ENCODE measurements at regions not wholly inside any gene's neighbourhood (a gene's known extent, or its start where the extent isn't known, plus 50 kb on each side); places are given as distances from the start of the nearest gene placed in this dataset.

DNA sequence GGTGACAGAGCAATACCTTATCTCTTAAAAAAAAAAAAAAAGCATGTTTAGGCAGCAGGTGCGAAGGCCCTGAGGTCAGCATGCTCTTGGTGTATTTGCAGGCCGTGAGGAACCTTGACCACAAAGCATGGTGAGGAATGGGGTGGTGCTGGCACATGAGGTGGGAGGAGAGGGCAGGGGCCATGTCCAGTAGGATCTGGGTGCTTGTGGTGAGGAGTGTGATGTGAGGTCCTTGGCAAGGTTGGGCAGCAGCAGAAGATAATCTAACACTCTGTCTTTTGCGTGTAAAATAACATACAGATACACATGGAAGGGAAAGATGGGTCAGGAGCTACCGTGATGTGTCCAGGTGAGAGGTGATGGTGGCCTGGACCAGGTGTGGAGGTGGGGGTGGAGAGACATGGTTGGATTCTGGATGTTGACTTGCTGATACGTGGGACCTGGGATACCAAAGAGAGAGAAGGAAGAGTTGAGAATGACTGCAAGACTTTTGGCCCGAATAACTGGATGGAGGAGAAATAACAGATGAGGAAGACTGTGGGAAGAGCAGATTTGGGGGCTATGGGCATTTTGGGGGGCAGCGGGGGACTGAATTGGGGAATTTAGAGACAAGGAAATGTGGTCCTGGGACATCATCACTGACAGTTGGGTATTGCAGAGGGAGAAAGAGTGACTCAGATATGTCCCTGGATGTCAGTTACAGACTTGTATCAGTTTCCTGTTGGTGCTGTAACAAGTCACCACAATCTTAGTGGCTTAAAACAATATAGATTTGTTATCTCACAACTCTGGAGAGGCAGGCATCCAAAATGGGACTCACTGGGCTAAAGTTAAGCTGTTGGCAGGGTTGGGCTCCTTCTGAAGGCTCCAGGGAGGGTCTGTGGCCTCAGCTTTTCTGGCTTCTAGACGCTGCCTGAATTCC lies 274.9 kb downstream of the HAPSTR1 start:
- DNase-seq (ENCODE audit: extremely low read depth in 1 of 2, low read depth in 1 of 2): no peak

GRCh38 chr16:9370061-9370491 lies 278.6 kb downstream of the HAPSTR1 start:
- no peak for DNase-seq (ENCODE audit: extremely low read depth in 1 of 2, low read depth in 1 of 2)

GRCh38 chr16:9371713-9372448 lies 280.4 kb downstream of the HAPSTR1 start:
- no peak for DNase-seq (ENCODE audit: extremely low read depth in 1 of 2, low read depth in 1 of 2)

DNA sequence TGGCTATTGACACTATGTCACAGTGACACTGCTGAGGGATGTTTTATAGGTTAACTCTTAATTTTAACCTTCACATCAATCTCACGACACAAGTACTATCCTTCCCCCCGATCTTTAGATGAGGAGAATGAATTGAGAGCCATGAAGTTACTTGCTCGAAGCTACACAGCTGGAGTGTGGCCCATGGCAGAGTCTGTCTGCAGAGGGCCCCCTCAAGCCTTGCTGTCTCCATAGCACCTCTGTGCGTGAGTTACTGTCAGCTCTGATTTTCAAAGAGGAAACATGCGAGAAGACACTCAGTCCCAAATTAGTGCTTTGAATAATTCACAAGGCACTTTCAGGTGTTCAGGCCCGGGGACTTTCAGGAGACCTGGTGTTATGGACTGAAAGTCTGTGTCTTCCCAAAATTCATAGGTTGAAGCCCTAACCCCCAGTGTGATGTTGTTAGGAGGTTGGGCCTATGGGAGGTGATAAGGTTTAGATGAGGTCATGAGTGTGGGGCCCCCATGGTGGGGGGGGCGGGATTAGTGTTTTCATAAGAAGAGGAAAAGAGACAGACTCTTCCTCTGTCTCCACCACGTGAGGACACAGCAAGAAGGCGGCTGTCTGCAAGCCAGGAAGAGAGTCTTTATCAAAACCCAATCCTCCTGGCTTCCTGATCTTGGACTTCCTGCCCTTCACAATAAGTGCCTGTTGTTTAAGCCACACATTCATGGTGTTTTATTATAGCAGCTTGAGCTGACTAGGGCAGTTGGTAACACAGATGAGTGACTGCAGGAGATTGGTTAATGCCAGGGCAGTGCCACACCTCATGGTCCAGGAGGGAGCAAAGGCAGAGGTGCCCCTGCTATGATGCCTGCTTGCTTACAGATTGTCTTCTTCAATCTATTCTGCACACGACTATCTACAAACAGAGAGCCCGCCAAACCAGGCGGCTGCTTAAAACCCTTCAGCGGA lies 281.8 kb downstream of the HAPSTR1 start:
- no peak for DNase-seq (ENCODE audit: extremely low read depth in 1 of 2, low read depth in 1 of 2)

DNA sequence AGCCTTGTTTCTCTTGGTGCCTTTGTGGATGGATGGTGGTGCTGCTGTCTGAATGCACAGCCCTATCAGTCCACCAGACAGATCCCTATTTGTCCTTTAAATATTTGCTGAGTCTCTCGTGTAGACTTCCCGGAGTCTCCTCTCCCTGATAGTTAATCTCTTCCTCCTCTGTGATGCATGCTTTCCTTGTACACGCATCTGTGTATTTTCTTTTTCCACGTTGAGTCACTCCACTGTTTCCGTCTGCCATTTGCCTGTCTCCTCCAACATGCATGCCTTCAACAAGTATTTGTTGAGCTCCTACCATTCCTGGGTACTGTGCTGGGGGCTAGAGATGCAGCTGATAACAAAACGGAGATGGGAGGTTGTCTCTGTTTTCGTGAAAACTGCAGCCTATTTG lies 282.6 kb downstream of the HAPSTR1 start:
- DNase-seq (ENCODE audit: extremely low read depth in 1 of 2, low read depth in 1 of 2): no peak

- DNase-seq (ENCODE audit: extremely low read depth in 1 of 2, low read depth in 1 of 2): no peak
These were observed 287.4 kb downstream of the HAPSTR1 start for GRCh38 chr16:9378876-9379275.

- no peak for DNase-seq (ENCODE audit: extremely low read depth in 1 of 2, low read depth in 1 of 2)
These were observed 288.8 kb downstream of the HAPSTR1 start for GRCh38 chr16:9380221-9380620.

- DNase-seq (ENCODE audit: extremely low read depth in 1 of 2, low read depth in 1 of 2): no peak
These were observed 290.0 kb downstream of the HAPSTR1 start for GRCh38 chr16:9381399-9381798.

DNA sequence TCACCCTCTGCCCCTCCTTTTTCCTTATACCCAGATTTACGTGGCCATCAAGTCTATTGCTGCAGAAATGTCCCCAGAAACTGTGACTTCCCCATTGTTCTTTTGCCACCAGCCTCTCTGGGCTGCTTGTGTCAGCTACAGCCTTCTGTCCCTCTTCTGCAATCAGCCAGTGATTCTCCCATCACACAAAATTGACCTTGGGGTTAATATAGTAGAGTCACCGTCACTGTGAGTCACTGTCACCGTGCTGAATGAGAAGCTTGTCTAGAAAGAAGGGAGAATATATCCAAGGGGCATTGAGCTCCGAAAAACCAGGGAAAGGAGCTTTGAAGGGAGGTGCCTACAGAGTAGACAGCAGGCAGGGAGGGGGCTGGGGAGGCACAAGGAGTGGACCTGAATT lies 290.5 kb downstream of the HAPSTR1 start:
- no peak for DNase-seq (ENCODE audit: extremely low read depth in 1 of 2, low read depth in 1 of 2)

DNA sequence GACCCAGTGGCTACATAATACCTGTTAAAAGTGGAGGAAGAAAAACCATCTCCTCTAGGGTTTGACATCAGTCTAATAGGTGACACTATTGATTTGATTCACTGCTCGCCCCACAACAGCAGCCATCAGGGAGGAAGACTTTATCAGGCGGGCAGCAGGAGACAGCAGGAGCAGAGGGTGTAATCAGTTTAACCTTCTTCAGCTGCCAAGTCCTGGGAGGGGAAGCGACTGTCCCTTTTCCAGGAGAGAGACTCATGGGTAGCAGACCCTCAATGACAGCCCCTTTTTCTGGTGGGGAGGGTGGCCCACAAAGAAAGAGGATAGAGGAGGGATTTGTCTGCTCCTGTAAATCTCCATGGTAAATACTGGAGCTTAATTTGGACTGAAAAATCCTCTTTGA lies 291.8 kb downstream of the HAPSTR1 start:
- no peak for DNase-seq (ENCODE audit: extremely low read depth in 1 of 2, low read depth in 1 of 2)

- no peak for DNase-seq (ENCODE audit: extremely low read depth in 1 of 2, low read depth in 1 of 2)
These were observed 292.7 kb downstream of the HAPSTR1 start for GRCh38 chr16:9384141-9384540.

GRCh38 chr16:9389543-9390207 lies 298.2 kb downstream of the HAPSTR1 start:
- DNase-seq (ENCODE audit: extremely low read depth in 1 of 2, low read depth in 1 of 2): no peak

- no peak for DNase-seq (ENCODE audit: extremely low read depth in 1 of 2, low read depth in 1 of 2)
These were observed 301.5 kb downstream of the HAPSTR1 start for GRCh38 chr16:9392956-9393355.

GRCh38 chr16:9393591-9393990 lies 302.1 kb downstream of the HAPSTR1 start:
- no peak for DNase-seq (ENCODE audit: extremely low read depth in 1 of 2, low read depth in 1 of 2)

GRCh38 chr16:9395958-9396359 lies 304.5 kb downstream of the HAPSTR1 start:
- DNase-seq (ENCODE audit: extremely low read depth in 1 of 2, low read depth in 1 of 2): no peak

GRCh38 chr16:9399573-9399972 lies 308.1 kb downstream of the HAPSTR1 start:
- DNase-seq (ENCODE audit: extremely low read depth in 1 of 2, low read depth in 1 of 2): no peak

GRCh38 chr16:9401173-9401572 lies 309.7 kb downstream of the HAPSTR1 start:
- no peak for DNase-seq (ENCODE audit: extremely low read depth in 1 of 2, low read depth in 1 of 2)

DNA sequence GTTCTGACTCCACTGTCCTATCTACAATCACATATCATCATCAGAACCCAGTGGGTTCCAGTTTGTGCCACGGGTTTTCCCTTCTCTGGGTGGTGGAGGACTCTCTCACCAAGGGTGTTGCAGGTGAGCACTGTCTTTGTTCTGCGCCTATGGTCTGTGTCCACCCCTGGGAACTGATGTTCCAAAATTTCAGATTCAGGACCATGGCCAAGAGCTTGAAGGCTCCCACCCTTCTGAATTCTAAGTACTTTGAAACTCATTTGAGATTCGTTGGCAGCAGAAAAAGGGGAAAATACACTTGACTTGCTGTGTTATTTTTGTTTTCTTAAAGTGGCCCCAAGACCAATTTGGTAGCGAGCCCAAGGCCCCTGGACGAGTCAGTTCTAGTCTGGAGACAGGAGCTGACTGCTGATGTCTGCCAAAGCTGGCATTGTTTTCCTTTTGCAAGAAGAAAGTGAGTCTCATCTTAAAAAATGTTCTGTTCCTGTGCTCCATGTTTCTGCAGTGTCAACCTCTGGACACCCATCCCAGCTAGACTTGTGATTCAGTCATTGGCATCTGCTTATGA lies 310.9 kb downstream of the HAPSTR1 start:
- no peak for DNase-seq (ENCODE audit: extremely low read depth in 1 of 2, low read depth in 1 of 2)

DNA sequence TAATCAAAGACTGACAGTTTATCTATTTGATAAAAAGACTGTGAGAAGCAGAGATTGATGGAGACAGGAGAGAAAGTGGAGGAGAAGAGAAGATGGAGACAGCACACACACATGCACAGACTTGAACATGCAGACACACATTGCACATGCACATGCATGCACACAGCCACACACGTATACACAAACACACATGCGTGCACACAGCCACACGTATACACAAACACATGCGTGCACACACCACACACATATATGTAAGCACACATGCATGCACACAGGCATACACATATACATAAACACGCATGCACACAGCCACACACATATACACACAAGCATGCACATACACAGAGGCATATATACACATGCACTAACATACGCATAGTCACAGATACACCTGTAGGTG lies 313.4 kb downstream of the HAPSTR1 start:
- DNase-seq (ENCODE audit: extremely low read depth in 1 of 2, low read depth in 1 of 2): no peak
